Stimulated activated naive CD4-positive, alpha-beta T cell treated with Interleukin-2 at 50 U/mL for 16 hours (primary cell): ENCODE measurements at regions not wholly inside any gene's neighbourhood (a gene's known extent, or its start where the extent isn't known, plus 50 kb on each side); places are given as distances from the start of the nearest gene placed in this dataset.

Source experiments
- DNase-seq: peaks from one replicate; lab custom pipeline; 2025; lab: John Stamatoyannopoulos, UW

GRCh38 chr22:25366876-25367466 lies 147.5 kb downstream of the CRYBB2 start:
- DNase-seq = no peak

DNA sequence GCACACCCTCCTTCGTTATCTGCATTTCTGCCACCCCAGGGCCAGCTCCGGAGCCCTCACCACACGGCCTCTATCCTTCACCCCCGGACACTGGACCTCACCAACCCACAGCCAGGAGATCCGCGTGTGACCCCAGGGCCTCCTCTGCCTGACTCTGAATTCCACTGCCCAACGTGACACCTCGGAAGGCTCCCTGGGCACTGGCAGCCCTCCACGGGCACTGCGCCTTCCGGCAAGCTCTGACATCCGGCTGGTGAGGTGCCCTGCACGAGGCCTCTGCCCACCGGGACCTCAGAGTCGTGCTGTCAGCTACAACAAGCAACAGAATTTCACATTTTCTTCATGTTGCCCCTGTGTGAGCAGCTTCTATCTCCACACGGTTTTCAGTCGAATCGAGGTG lies 148.3 kb downstream of the CRYBB2 start:
- no peak for DNase-seq

DNA sequence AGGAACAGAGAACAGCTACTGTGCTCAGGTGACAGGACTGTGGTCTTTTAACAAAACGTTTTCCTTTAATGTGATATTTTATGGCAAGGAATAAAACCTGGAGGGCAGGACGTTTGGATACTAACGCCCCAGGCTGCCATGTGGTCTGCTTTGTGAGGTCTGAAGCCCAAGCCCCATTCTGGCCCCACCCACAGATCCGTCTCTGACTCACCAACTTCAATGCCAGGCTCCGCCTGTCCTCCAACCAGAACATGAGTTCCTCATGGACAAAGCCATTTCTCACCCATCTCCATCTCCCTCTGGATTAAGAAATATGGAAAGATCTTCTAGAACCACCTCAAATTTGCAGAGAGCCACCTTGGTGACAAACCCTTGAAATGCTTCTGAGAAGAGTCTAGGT lies 148.8 kb downstream of the CRYBB2 start:
- DNase-seq = no peak

- no peak for DNase-seq
Observed at GRCh38 chr22:25369041-25369440, 149.6 kb downstream of the CRYBB2 start.

GRCh38 chr22:25370322-25370721 lies 150.9 kb downstream of the CRYBB2 start:
- no peak for DNase-seq

GRCh38 chr22:25372000-25372595 lies 152.7 kb downstream of the CRYBB2 start:
- no peak for DNase-seq

- DNase-seq = no peak
Observed at GRCh38 chr22:25373961-25374360, 154.5 kb downstream of the CRYBB2 start.

GRCh38 chr22:25374869-25375268 lies 155.4 kb downstream of the CRYBB2 start:
- no peak for DNase-seq

DNA sequence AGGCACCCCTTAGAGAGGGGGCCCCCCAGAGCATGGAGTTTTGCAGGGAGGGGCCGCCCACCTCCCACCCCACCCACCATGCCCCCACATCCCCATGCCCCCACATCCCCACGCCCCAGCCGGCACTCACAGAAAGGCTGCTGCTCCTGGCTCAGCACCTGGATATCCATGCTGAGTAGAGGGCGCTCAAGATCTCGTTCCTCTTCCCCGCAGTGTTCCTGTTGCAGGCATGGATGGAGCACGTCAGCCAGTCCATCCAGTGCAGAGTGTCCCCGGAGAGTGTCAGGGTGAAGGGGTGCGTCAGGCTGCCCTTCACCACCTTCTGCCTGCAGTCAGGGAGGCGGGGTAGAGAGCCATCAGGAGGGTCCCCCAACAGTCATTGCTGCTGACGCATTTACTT lies 156.2 kb downstream of the CRYBB2 start:
- DNase-seq = no peak

- DNase-seq = no peak
Observed at GRCh38 chr22:25377699-25378098, 158.3 kb downstream of the CRYBB2 start.

GRCh38 chr22:25380122-25380747 lies 160.8 kb downstream of the CRYBB2 start:
- no peak for DNase-seq

- no peak for DNase-seq
Observed at GRCh38 chr22:25382762-25383161, 163.3 kb downstream of the CRYBB2 start.

GRCh38 chr22:25383278-25383820 lies 163.9 kb downstream of the CRYBB2 start:
- no peak for DNase-seq

- DNase-seq = no peak
Observed at GRCh38 chr22:25383892-25384291, 164.5 kb downstream of the CRYBB2 start.

DNA sequence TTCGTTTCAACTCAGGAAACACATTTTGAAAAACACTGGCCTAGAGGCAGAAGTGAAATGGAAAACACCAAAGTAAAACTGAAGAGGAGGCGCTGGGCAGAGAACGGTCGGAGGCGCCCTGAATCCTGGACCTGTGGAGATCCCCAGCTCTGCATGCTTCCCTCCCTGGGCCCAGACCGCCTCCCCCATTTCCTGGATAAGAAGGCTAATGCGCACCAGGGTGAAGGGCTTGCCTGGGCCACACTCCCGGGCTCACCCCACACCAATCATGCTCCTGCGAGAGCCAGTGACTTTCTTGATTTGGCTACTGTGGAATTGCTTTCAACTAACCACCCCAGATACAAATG lies 167.1 kb downstream of the CRYBB2 start:
- DNase-seq = no peak

DNA sequence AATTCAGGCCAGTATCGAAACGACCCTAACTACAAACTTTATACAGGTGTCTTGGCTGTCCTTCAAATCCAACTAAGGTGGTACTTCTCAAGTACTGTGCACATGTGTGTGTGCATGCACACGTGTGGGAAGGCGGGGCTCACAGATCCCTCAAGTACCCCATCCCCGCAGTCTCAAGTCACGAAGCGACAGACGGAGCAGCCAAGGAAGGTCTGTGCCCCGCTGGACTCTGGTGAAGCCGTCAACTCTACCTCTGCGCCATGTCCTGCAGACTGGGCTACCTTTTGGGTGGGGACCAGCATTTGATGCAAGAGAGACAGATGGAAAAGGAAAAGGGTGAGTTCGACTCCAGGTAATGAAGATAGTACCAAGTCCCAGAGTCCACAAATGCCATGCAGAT lies 169.0 kb downstream of the CRYBB2 start:
- no peak for DNase-seq

- DNase-seq = no peak
Observed at GRCh38 chr22:25388866-25389540, 169.6 kb downstream of the CRYBB2 start.

DNA sequence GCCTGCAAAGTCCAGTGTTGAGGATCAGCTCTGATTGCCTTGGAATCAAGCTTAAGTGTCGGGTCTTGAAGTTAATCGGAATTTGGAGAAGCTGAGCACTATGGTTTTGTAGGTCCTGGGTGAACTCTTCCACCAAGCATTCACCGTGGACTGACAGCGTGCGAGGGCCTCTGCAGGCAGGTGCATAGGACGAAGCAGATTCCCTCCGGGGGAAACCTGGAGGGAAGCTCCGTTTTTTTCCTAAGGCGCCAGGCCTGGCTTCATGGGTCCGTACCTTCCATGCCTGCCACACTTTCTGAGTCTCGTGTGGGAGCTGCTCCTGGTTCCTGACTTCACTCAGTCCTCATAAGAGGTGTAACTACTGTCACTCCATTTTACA lies 170.1 kb downstream of the CRYBB2 start:
- no peak for DNase-seq

DNA sequence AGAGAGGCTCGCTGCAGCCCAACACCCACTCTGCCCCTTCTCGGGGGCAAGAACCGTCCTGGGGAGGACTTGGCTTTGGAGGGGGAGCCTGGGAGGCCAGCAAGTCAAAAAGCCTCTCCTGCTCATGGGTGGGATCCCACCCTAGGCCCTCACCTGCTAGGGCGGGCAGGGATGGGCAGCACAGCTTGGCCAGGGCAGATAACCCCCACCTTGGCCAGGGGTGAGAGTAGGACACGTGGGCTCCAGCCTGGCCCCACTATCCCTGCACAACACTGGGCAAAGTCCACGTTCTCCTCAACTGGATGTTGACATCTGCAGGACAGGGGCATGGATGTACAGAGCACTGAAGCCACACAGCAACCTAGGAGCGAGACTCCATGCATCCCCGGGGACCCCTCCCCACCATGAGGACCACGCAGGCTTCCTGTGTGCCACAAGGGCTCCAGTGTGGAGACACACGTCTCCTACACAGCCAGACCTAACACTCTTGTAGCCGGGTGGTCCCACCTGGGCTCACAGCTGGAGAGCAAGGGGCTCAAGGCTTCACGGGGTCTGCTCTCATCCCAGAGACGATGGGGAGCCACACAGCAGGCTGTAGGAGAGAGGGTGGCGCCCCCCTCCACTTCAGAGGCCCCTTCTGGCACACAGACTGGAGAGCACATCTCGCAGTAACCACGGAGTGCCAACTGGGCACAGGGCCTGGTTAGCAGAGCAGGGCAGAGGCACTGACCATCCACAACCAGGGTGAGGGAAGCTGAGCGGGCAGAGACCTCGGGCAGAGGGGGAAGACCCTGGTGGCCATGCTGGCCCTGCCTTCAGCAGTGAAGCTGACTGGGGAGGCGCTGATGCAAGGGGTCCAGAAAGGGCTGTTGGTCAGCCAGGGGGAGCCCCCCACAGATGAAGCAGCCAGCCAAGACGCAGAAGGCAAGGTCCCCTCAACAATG lies 171.1 kb downstream of the CRYBB2 start:
- no peak for DNase-seq

GRCh38 chr22:25392584-25392983 lies 171.9 kb upstream of the GRK3 start:
- DNase-seq = no peak

GRCh38 chr22:25393121-25393805 lies 171.2 kb upstream of the GRK3 start:
- no peak for DNase-seq
